Lung (tissue), 11 donors: ENCODE measurements at regions not wholly inside any gene's neighbourhood (a gene's known extent, or its start where the extent isn't known, plus 50 kb on each side); places are given as distances from the start of the nearest gene placed in this dataset.

Experiments used
- ATAC-seq: fragments of 200-7000 bp; cut with Tn5 transposase; one replicate; pipeline ENCODE4 v1.9.1; 2020; ENCODE audit warnings: moderate number of reproducible peaks; ENCODE audit not compliant: insufficient read depth, low FRiP score
- DNase-seq, 3 donors: peaks; one replicate each; pipeline ENCODE4 v3.0.0-alpha.2; 2013 to 2017
- H3K27ac ChIP-seq, 2 donors: one replicate each; pipeline ENCODE4 v1.5.1; 2013; ENCODE audit warnings: mild to moderate bottlenecking in 2 of 2, moderate library complexity in 2 of 2, control low read depth in 1 of 2, inconsistent platforms in 1 of 2, low read depth in 1 of 2, low read length in 1 of 2
- H3K27me3 ChIP-seq, 3 donors: one replicate each; pipeline ENCODE4 v1.5.1; 2013; ENCODE audit warnings: low read length in 2 of 3; ENCODE audit not compliant: control insufficient read depth in 3 of 3, insufficient read depth in 3 of 3
- H3K36me3 ChIP-seq, 4 donors: one replicate each; pipeline ENCODE4 v1.5.1; 2013; ENCODE audit warnings: low read length in 4 of 4, mild to moderate bottlenecking in 1 of 4, moderate library complexity in 1 of 4; ENCODE audit not compliant: control insufficient read depth in 4 of 4, insufficient read depth in 4 of 4
- H3K4me1 ChIP-seq, 5 donors: one replicate each; pipeline ENCODE4 v1.5.1; 2013; ENCODE audit warnings: low read length in 5 of 5, mild to moderate bottlenecking in 2 of 5, moderate library complexity in 1 of 5; ENCODE audit not compliant: control insufficient read depth in 5 of 5, insufficient read depth in 5 of 5
- H3K4me3 ChIP-seq: one replicate; pipeline ENCODE4 v1.5.1; 2013; ENCODE audit warnings: mild to moderate bottlenecking, control low read depth, moderate library complexity
- H3K9ac ChIP-seq, 2 donors: one replicate each; pipeline ENCODE4 v1.5.1; 2013; ENCODE audit warnings: low read length in 2 of 2, control low read depth in 1 of 2; ENCODE audit not compliant: insufficient read depth in 1 of 2
- H3K9me3 ChIP-seq, 4 donors: one replicate each; pipeline ENCODE4 v1.5.1; 2013; ENCODE audit warnings: low read length in 3 of 4, mild to moderate bottlenecking in 1 of 4, moderate library complexity in 1 of 4; ENCODE audit not compliant: control insufficient read depth in 4 of 4, insufficient read depth in 3 of 4
- CTCF ChIP-seq: IDR thresholded peaks from 2 replicates; pipeline ENCODE4 v1.5.1; 2012; ENCODE audit warnings: mild to moderate bottlenecking; ENCODE audit errors: control extremely low read depth, extremely low read depth
- WGBS, 2 donors: extraction: QIAGEN DNeasy Blood & Tissue Kit; methylation state at CpG; one replicate each; pipeline ENCODE4 v1.1.7; 2013; 5-methylcytosine and 5-hydroxymethylcytosine counted together
- donor health status: control.
- donor health status: control.
- donor health status: Bipolar disorder and iron deficiency.
- donor health status: healthy.
- donor health status: DM: yes; HTN: yes; CAD: no.

GRCh38 chr15:36365963-36366362 lies 213.5 kb upstream of the CDIN1 start:
- DNase-seq, result no peak
- no peaks in the 10 kb centered on the region for H3K9me3 ChIP-seq
- no peak for ATAC-seq
- H3K27ac ChIP-seq, result no peak overlapping the region
- H3K4me1 ChIP-seq, result peaks cover 0 to 10% (median 0%) of the 10 kb centered on the region in 5 donors
- no peak overlapping the region for H3K4me3 ChIP-seq
- no peaks in the 10 kb centered on the region for H3K36me3 ChIP-seq
- no peak overlapping the region for H3K9ac ChIP-seq
- no peaks in the 10 kb centered on the region for H3K27me3 ChIP-seq
- TF ChIP-seq CTCF, result no peak
- 26 to 36% methylated on average over 2 of the region's 2 CpGs for whole genome bisulfite sequencing, 2 donors

GRCh38 chr15:36370051-36370730 lies 209.2 kb upstream of the CDIN1 start:
- Histone ChIP-seq H3K36me3 (no peaks in the 10 kb centered on the region), H3K9ac (no peak overlapping the region), H3K27ac (no peak overlapping the region), H3K4me1 (no peaks in the 10 kb centered on the region), H3K27me3 (no peaks in the 10 kb centered on the region), H3K4me3 (no peak overlapping the region), H3K9me3 (no peaks in the 10 kb centered on the region)
- TF ChIP-seq CTCF, result no peak
- WGBS, 2 donors, result 78 to 86% methylated on average over 3 of the region's 3 CpGs
- DNase-seq (no peak), ATAC-seq (no peak)

- H3K27ac ChIP-seq, result no peak overlapping the region
- no peaks in the 10 kb centered on the region for H3K4me1 ChIP-seq
- no peaks in the 10 kb centered on the region for H3K9me3 ChIP-seq
- TF ChIP-seq CTCF, result no peak
- H3K36me3 ChIP-seq, result no peaks in the 10 kb centered on the region
- no peak overlapping the region for H3K9ac ChIP-seq
- no peaks in the 10 kb centered on the region for H3K27me3 ChIP-seq
- DNase-seq (no peak), ATAC-seq (no peak)
- H3K4me3 ChIP-seq, result no peak overlapping the region
Measured at GRCh38 chr15:36370731-36371112, 208.7 kb upstream of the CDIN1 start.

GRCh38 chr15:36371509-36371908 lies 207.9 kb upstream of the CDIN1 start:
- Histone ChIP-seq H3K9me3 (no peaks in the 10 kb centered on the region), H3K27ac (no peak overlapping the region), H3K36me3 (no peaks in the 10 kb centered on the region), H3K4me3 (no peak overlapping the region), H3K4me1 (no peaks in the 10 kb centered on the region), H3K9ac (no peak overlapping the region), H3K27me3 (no peaks in the 10 kb centered on the region)
- TF ChIP-seq CTCF, result no peak
- no peak for ATAC-seq
- no peak for DNase-seq
